CD8-positive, alpha-beta memory T cell (primary cell): ENCODE measurements at regions not wholly inside any gene's neighbourhood (a gene's known extent, or its start where the extent isn't known, plus 50 kb on each side); places are given as distances from the start of the nearest gene placed in this dataset.
"Not testable (repeated sequence)": the region's sequence is repeated elsewhere in the genome, so short reads cannot be mapped to it uniquely, and the experiment has no call there.

ENCODE experiments used
- CTCF ChIA-PET: fragments of 350-600 bp; sonication (Branson Sonifier 250); formaldehyde crosslinking; loops from one replicate; lab custom pipeline; 2021; ENCODE audit warnings: antibody characterized with exemption; lab: Charles Lee
- POLR2A ChIA-PET: fragments of 350-600 bp; sonication (Branson Sonifier 250); formaldehyde crosslinking; loops from one replicate; lab custom pipeline; 2021; ENCODE audit warnings: antibody characterized with exemption; lab: Charles Lee
- DNase-seq, 5 donors: peaks; one replicate each; pipeline versions ENCODE4 v3.0.0 to v3.0.0-alpha.2; 2020 to 2022; ENCODE audit warnings: mixed read lengths in 1 of 5
- H3K27ac ChIP-seq: one replicate; pipeline ENCODE4 v1.7.0; 2013; ENCODE audit warnings: low read depth, mild to moderate bottlenecking, low read length, moderate library complexity
- H3K27me3 ChIP-seq: 2 replicates; pipeline ENCODE4 v1.7.0; 2013; ENCODE audit warnings: low read length, mild to moderate bottlenecking; ENCODE audit not compliant: insufficient read depth, poor library complexity, severe bottlenecking
- H3K36me3 ChIP-seq: 2 replicates; pipeline ENCODE4 v1.7.0; 2013; ENCODE audit warnings: mild to moderate bottlenecking, low read length, moderate library complexity; ENCODE audit not compliant: insufficient read depth
- H3K4me1 ChIP-seq: 2 replicates; pipeline ENCODE4 v1.7.0; 2013; ENCODE audit warnings: mild to moderate bottlenecking, low read length, moderate library complexity; ENCODE audit not compliant: insufficient read depth
- H3K4me3 ChIP-seq: 2 replicates; pipeline ENCODE4 v1.7.0; 2013; ENCODE audit warnings: mild to moderate bottlenecking, low read length
- H3K9me3 ChIP-seq: 2 replicates; pipeline ENCODE4 v1.7.0; 2013; ENCODE audit warnings: mild to moderate bottlenecking, low read length
- H3K27ac Mint-ChIP-seq, 8 donors: one replicate each; pipeline ENCODE4 v1.8.0; 2020 to 2021; ENCODE audit warnings: mixed read lengths in 8 of 8, mild to moderate bottlenecking in 6 of 8, inconsistent platforms in 3 of 8, moderate library complexity in 3 of 8
- H3K27me3 Mint-ChIP-seq, 2 donors: one replicate each; pipeline ENCODE4 v1.8.0; 2020 to 2021; ENCODE audit warnings: mixed read lengths in 2 of 2, mild to moderate bottlenecking in 1 of 2, moderate library complexity in 1 of 2
- H3K36me3 Mint-ChIP-seq, 3 donors: one replicate each; pipeline ENCODE4 v1.8.0; 2020 to 2021; ENCODE audit warnings: mixed read lengths in 3 of 3, inconsistent platforms in 1 of 3, mild to moderate bottlenecking in 1 of 3
- H3K4me1 Mint-ChIP-seq, 3 donors: one replicate each; pipeline ENCODE4 v1.8.0; 2020 to 2021; ENCODE audit warnings: mixed read lengths in 3 of 3, inconsistent platforms in 1 of 3, mild to moderate bottlenecking in 1 of 3
- H3K4me3 Mint-ChIP-seq, 7 donors: one replicate each; pipeline ENCODE4 v1.8.0; 2020 to 2021; ENCODE audit warnings: mixed read lengths in 7 of 7, mild to moderate bottlenecking in 6 of 7, moderate library complexity in 4 of 7, inconsistent platforms in 2 of 7
- H3K9me3 Mint-ChIP-seq, 5 donors: one replicate each; pipeline ENCODE4 v1.8.0; 2020 to 2022; ENCODE audit warnings: mixed read lengths in 5 of 5, mild to moderate bottlenecking in 3 of 5, moderate library complexity in 2 of 5, inconsistent platforms in 1 of 5

DNA sequence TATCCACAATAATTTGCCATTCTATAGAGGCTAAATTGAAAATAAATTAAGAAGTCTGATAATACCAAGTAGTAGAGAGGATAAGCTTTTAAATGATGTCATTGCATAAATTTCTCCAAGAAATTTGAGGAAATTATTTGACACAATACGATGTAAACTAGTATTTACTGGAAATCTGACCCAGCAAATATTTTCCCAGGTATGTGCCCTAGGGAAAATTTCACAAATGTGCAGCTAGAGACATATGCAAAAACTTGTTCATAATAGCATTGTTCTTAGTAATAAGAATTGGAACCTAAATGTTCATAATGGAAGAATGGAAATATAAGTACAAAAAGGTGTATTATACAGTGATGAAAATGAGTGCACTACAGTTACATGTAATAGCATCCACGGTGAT lies 888.8 kb upstream of the SOX11 start:
- POLR2A ChIA-PET = no interaction called here
- no peak overlapping the region for H3K4me3 ChIP-seq
- CTCF ChIA-PET = no interaction called here

DNA sequence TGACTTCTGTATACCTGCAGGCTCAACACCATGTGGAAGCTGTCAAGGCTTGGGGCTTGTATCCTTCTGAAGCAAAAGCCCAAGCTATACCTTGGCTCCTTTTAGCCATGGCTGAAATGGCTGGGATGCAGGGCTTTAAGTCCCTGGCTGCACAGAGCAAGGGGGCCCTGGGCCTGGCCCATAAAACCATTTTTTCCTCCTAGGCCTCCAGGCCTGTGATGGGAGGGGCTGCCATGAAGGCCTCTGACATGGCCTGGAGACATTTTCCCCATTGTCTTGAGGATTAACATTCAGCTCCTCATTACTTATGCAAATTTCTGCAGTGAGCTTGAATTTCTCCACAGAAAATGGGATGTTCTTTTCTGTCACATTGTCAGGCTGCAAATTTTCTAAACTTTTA lies 878.0 kb upstream of the SOX11 start:
- DNase-seq, H3K36me3 Mint-ChIP-seq, POLR2A ChIA-PET, H3K27me3 Mint-ChIP-seq, CTCF ChIA-PET, H3K27ac ChIP-seq, H3K4me3 Mint-ChIP-seq, H3K9me3 ChIP-seq, H3K4me1 Mint-ChIP-seq, H3K27me3 ChIP-seq, H3K27ac Mint-ChIP-seq, H3K4me1 ChIP-seq, H3K4me3 ChIP-seq, H3K36me3 ChIP-seq: not testable (repeated sequence)
- peaks cover 0 to 23% (median 10%) of the 10 kb centered on the region in 5 donors for H3K9me3 Mint-ChIP-seq

More for the DNA sequence above, 888.8 kb upstream of the SOX11 start:
- Mint-ChIP-seq H3K4me3 (no peak overlapping the region), H3K36me3 (no peaks in the 10 kb centered on the region), H3K4me1 (no peaks in the 10 kb centered on the region), H3K27me3 (no peaks in the 10 kb centered on the region), H3K9me3 (peaks cover 2 to 28% (median 13%) of the 10 kb centered on the region in 5 donors), H3K27ac (peak overlapping the region in 1 of 8 donors; percentile 21)
- Histone ChIP-seq H3K27ac (no peak overlapping the region), H3K27me3 (no peaks in the 10 kb centered on the region), H3K4me1 (no peaks in the 10 kb centered on the region), H3K36me3 (no peaks in the 10 kb centered on the region), H3K9me3 (no peaks in the 10 kb centered on the region)
- DNase-seq = no peak

DNA sequence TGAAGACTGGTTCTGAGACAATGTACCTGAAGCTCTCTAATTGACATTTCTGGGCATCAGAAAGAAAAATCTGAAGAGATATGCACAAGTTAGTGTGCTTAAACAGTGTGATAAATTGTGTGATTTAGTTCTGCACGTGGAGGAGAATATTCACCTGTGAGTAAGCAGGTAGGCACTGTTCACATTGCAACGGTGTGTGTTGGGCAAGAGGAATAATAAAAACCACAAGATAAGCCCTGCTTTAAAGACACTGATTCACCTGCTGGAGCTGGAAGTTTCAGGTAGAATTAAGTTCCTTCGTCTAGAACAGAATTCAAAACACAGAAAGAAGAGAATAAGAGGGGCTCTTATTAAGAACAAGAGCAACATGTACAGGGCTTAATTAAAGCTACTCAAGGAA lies 864.3 kb upstream of the SOX11 start:
- no peaks in the 10 kb centered on the region for H3K36me3 Mint-ChIP-seq
- H3K4me3 Mint-ChIP-seq = no peak overlapping the region
- H3K4me1 Mint-ChIP-seq = no peaks in the 10 kb centered on the region
- H3K27ac Mint-ChIP-seq = no peak overlapping the region
- H3K9me3 ChIP-seq = no peaks in the 10 kb centered on the region
- H3K27me3 ChIP-seq = no peaks in the 10 kb centered on the region
- no peak overlapping the region for H3K27ac ChIP-seq
- ChIA-PET POLR2A (no interaction called here), CTCF (no interaction called here)
- no peaks in the 10 kb centered on the region for H3K27me3 Mint-ChIP-seq
- H3K9me3 Mint-ChIP-seq = peaks cover 0 to 5% (median 1%) of the 10 kb centered on the region in 5 donors
- H3K4me3 ChIP-seq = no peak overlapping the region
- no peaks in the 10 kb centered on the region for H3K4me1 ChIP-seq
- no peaks in the 10 kb centered on the region for H3K36me3 ChIP-seq
- DNase-seq = no peak

DNA sequence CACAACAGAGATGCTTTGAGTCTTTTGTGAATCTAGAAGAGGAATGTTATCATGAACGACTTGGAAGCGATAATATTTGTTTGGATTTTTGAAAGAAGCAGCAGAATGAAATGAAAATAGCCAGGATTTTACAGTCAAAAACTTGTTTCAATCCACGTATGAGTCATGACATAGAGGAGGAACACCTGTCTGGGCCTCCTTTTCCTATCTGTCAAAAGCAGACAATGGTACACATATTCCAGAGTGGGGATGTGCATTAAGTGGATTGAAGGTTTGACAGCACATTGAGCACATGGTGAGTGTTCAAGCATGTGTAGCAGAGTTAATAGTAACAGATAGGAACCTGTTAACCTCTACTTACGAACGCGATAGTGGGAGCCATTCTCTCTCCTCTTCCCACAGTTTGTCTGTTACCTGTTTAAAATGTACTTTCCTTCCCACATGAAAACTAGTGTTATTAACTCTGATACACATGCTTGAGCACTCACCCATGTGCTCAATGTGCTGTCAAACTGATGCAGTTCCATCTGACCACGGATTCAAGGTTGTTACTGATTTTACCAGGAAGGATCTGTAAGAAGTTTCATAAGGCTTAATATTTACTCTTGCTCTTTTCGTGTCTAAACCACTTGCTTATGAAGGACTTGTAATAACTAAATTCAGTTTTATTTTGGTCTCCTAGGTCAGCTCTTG lies 863.4 kb upstream of the SOX11 start:
- no peaks in the 10 kb centered on the region for H3K27me3 Mint-ChIP-seq
- POLR2A ChIA-PET = no interaction called here

DNA sequence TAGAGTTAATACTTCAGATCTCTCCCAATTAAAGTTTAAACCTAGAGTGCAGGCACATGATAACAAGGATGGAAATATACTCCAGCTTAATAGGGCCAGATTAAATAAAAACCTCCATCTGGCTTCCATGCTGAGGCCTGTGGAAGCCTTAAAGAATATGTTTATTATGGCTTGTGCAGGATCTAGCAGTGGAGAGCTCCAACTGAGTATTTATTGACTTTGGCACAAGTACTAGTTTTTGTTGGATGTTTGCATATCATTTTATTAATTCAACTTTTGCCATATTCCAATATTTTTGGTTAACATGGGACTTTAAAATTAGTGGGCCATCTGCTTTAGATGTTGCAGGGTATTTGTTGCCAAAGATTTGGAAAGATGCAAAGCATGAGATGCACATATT lies 860.4 kb upstream of the SOX11 start:
- Histone ChIP-seq H3K4me1 (no peaks in the 10 kb centered on the region), H3K27me3 (no peaks in the 10 kb centered on the region), H3K9me3 (no peaks in the 10 kb centered on the region), H3K4me3 (no peak overlapping the region), H3K27ac (no peak overlapping the region), H3K36me3 (no peaks in the 10 kb centered on the region)
- no peaks in the 10 kb centered on the region for H3K36me3 Mint-ChIP-seq
- H3K4me1 Mint-ChIP-seq = no peaks in the 10 kb centered on the region
- H3K4me3 Mint-ChIP-seq = no peak overlapping the region
- POLR2A ChIA-PET = no interaction called here
- CTCF ChIA-PET = no interaction called here
- no peaks in the 10 kb centered on the region for H3K27me3 Mint-ChIP-seq
- no peak overlapping the region for H3K27ac Mint-ChIP-seq
- DNase-seq = no peak
- H3K9me3 Mint-ChIP-seq = peaks cover under 1 to 14% (median 2%) of the 10 kb centered on the region in 5 donors

More for the DNA sequence above, 863.4 kb upstream of the SOX11 start:
- Histone ChIP-seq H3K27me3 (no peaks in the 10 kb centered on the region), H3K4me1 (no peaks in the 10 kb centered on the region), H3K4me3 (no peak overlapping the region), H3K9me3 (no peaks in the 10 kb centered on the region), H3K27ac (no peak overlapping the region), H3K36me3 (no peaks in the 10 kb centered on the region)
- no peak for DNase-seq
- Mint-ChIP-seq H3K4me1 (no peaks in the 10 kb centered on the region), H3K27ac (no peak overlapping the region), H3K9me3 (peaks cover 0 to 14% (median 2%) of the 10 kb centered on the region in 5 donors), H3K4me3 (no peak overlapping the region), H3K36me3 (no peaks in the 10 kb centered on the region)
- CTCF ChIA-PET = no interaction called here

DNA sequence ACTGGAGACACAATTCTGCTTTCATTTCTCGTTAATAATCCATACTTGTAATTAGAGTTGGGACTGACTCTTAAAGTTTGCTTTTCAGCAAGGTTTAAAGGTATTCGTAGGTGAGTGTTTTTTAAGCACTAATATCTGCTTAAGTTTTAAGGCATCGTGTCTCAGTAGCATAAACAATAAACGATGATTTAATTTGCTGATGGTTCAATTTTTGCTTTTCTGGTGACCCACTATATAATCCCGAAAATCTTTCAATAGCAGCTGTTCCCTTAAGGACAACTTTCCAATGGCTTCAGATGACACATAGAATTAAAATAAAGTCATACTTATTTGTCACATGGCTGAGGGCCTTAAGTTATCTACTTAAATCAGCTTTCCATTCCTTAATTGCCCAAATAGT lies 859.5 kb upstream of the SOX11 start:
- H3K27ac ChIP-seq = no peak overlapping the region
- no peaks in the 10 kb centered on the region for H3K4me1 ChIP-seq
- CTCF ChIA-PET = no interaction called here
- no peak overlapping the region for H3K4me3 ChIP-seq
- H3K27me3 ChIP-seq = no peaks in the 10 kb centered on the region
- no peaks in the 10 kb centered on the region for H3K9me3 ChIP-seq
- H3K36me3 ChIP-seq = no peaks in the 10 kb centered on the region
- no peak for DNase-seq
- Mint-ChIP-seq H3K4me3 (no peak overlapping the region), H3K9me3 (peaks cover 2 to 13% (median 2%) of the 10 kb centered on the region in 5 donors), H3K36me3 (no peaks in the 10 kb centered on the region), H3K27me3 (no peaks in the 10 kb centered on the region), H3K27ac (no peak overlapping the region), H3K4me1 (no peaks in the 10 kb centered on the region)
- POLR2A ChIA-PET = no interaction called here

DNA sequence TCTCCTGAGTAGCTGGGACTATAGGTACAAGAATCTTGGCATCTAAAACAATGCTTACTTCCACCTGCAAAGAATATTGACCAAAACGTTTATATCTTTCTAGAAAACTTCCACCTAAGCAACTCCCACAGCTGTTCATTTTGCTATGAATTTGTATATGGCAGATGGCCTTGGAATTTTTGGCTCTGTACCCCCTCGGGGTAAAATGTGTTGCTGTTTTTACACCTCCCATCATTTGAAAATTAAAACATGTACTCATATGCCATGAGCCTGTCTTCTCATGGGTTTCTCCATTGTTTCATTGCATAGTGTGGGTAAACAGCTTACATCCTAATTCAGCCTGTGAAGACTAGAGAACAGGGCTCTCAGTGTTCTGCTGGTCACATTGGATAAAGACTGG lies 853.6 kb upstream of the SOX11 start:
- no peak overlapping the region for H3K27ac ChIP-seq
- H3K4me1 ChIP-seq = no peaks in the 10 kb centered on the region
- H3K9me3 ChIP-seq = no peaks in the 10 kb centered on the region
- H3K36me3 ChIP-seq = no peaks in the 10 kb centered on the region
- CTCF ChIA-PET = no interaction called here
- no peak overlapping the region for H3K4me3 Mint-ChIP-seq
- no peaks in the 10 kb centered on the region for H3K36me3 Mint-ChIP-seq
- H3K4me1 Mint-ChIP-seq = no peaks in the 10 kb centered on the region
- DNase-seq = no peak
- H3K27me3 Mint-ChIP-seq = no peaks in the 10 kb centered on the region
- peaks cover 2 to 22% (median 10%) of the 10 kb centered on the region in 5 donors for H3K9me3 Mint-ChIP-seq
- no peak overlapping the region for H3K4me3 ChIP-seq
- H3K27ac Mint-ChIP-seq = no peak overlapping the region
- no peaks in the 10 kb centered on the region for H3K27me3 ChIP-seq
- POLR2A ChIA-PET = no interaction called here

DNA sequence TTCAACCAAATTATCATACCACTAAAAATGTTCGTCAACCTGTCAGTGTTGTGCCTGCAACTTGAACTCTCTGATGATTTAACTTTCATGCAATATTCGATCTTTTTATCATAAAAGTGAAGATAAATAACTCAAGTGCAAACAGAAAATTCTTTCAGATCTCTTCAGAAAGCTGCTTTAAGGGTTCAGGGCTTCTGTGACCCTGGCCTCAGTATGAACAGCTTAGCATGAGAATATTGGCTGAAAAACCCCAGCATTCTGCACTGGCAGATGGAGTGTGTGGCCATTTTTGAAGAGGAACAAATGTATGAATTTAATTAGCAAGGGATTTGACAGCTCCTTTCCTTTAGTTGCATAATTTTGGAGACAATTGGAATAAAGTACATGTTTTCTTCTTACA lies 851.4 kb upstream of the SOX11 start:
- Mint-ChIP-seq H3K9me3 (peaks cover 2 to 28% (median 14%) of the 10 kb centered on the region in 5 donors), H3K36me3 (no peaks in the 10 kb centered on the region), H3K27ac (no peak overlapping the region), H3K4me1 (no peaks in the 10 kb centered on the region), H3K27me3 (no peaks in the 10 kb centered on the region), H3K4me3 (no peak overlapping the region)
- H3K4me1 ChIP-seq = no peaks in the 10 kb centered on the region
- H3K27ac ChIP-seq = no peak overlapping the region
- DNase-seq = no peak
- H3K4me3 ChIP-seq = no peak overlapping the region
- CTCF ChIA-PET = no interaction called here
- no peaks in the 10 kb centered on the region for H3K9me3 ChIP-seq
- H3K27me3 ChIP-seq = no peaks in the 10 kb centered on the region
- no peaks in the 10 kb centered on the region for H3K36me3 ChIP-seq
- POLR2A ChIA-PET = no interaction called here
